ENCODE measurements at regions not wholly inside any gene's neighbourhood (a gene's known extent, or its start where the extent isn't known, plus 50 kb on each side); places are given as distances from the start of the nearest gene placed in this dataset.
"Not testable (repeated sequence)": the region's sequence is repeated elsewhere in the genome, so short reads cannot be mapped to it uniquely, and the experiment has no call there.

- not testable (repeated sequence) for DNase-seq (ENCODE audit: low read depth in 2 of 2)
These were observed 225.2 kb downstream of the NPHP4 start for GRCh38 chr1:5766996-5767395.

- DNase-seq (ENCODE audit: low read depth in 2 of 2) = no peak
These were observed 226.0 kb downstream of the NPHP4 start for GRCh38 chr1:5765997-5766913.

- no peak for DNase-seq (ENCODE audit: low read depth in 2 of 2)
These were observed 226.7 kb downstream of the NPHP4 start for GRCh38 chr1:5765483-5765882.

GRCh38 chr1:5764959-5765358 lies 227.3 kb downstream of the NPHP4 start:
- DNase-seq (ENCODE audit: low read depth in 2 of 2) = no peak

GRCh38 chr1:5764464-5764863 lies 227.8 kb downstream of the NPHP4 start:
- no peak for DNase-seq (ENCODE audit: low read depth in 2 of 2)

GRCh38 chr1:5763696-5764370 lies 228.4 kb downstream of the NPHP4 start:
- no peak for DNase-seq (ENCODE audit: low read depth in 2 of 2)

GRCh38 chr1:5758859-5759578 lies 233.2 kb downstream of the NPHP4 start:
- DNase-seq (ENCODE audit: low read depth in 2 of 2) = no peak

- no peak for DNase-seq (ENCODE audit: low read depth in 2 of 2)
These were observed 234.0 kb downstream of the NPHP4 start for GRCh38 chr1:5758000-5758858.

GRCh38 chr1:5757187-5757805 lies 234.9 kb downstream of the NPHP4 start:
- DNase-seq (ENCODE audit: low read depth in 2 of 2) = no peak

- DNase-seq (ENCODE audit: low read depth in 2 of 2) = no peak
These were observed 235.6 kb downstream of the NPHP4 start for GRCh38 chr1:5756434-5757186.

- DNase-seq (ENCODE audit: low read depth in 2 of 2) = no peak
These were observed 236.6 kb downstream of the NPHP4 start for GRCh38 chr1:5755552-5756125.

GRCh38 chr1:5754817-5755551 lies 237.2 kb downstream of the NPHP4 start:
- DNase-seq (ENCODE audit: low read depth in 2 of 2) = no peak

- no peak for DNase-seq (ENCODE audit: low read depth in 2 of 2)
These were observed 238.4 kb downstream of the NPHP4 start for GRCh38 chr1:5753549-5754421.

- DNase-seq (ENCODE audit: low read depth in 2 of 2) = no peak
These were observed 239.3 kb downstream of the NPHP4 start for GRCh38 chr1:5752746-5753548.

GRCh38 chr1:5751833-5752745 lies 240.1 kb downstream of the NPHP4 start:
- no peak for DNase-seq (ENCODE audit: low read depth in 2 of 2)

GRCh38 chr1:5751163-5751540 lies 241.1 kb downstream of the NPHP4 start:
- DNase-seq (ENCODE audit: low read depth in 2 of 2) = no peak

Measured in fibroblast of skin of left biceps (primary cell).